RPMI8226 (cell line): ENCODE measurements at regions not wholly inside any gene's neighbourhood (a gene's known extent, or its start where the extent isn't known, plus 50 kb on each side); places are given as distances from the start of the nearest gene placed in this dataset.
"Not testable (repeated sequence)": the region's sequence is repeated elsewhere in the genome, so short reads cannot be mapped to it uniquely, and the experiment has no call there.

Experiments
- DNase-seq: peaks from one replicate; pipeline ENCODE4 v3.0.0-alpha.2; 2015

GRCh38 chr7:56697058-56697457 is 435.2 kb downstream of the ZNF479 start:
- not testable (repeated sequence) for DNase-seq

DNA sequence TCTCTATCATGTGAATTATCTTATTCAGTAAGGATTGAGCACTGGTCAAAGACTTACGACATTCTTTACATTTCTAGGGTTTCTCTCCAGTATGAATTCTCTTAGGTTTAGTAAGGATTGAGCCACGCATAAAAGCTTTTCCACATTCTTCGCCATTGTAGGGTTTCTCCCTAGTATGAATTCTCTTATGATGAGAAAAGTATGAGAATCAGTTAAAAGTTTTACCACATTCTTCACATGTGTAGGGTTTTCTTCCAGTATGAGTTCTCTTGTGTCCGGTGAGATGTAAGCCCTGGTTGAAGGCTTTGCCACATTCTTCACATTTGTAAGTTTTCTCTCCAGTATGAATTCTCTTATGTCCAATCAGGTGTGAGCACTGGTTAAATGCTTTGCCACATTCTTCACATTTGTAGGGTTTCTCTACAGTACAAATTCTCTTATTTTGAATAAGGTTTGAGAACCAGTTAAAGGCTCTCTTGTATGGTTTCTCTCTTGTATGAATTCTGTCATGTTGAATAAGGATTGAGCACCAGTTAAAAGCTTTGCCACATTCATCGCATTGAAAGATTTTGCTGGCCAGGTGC is 445.9 kb downstream of the ZNF479 start:
- no peak for DNase-seq

DNA sequence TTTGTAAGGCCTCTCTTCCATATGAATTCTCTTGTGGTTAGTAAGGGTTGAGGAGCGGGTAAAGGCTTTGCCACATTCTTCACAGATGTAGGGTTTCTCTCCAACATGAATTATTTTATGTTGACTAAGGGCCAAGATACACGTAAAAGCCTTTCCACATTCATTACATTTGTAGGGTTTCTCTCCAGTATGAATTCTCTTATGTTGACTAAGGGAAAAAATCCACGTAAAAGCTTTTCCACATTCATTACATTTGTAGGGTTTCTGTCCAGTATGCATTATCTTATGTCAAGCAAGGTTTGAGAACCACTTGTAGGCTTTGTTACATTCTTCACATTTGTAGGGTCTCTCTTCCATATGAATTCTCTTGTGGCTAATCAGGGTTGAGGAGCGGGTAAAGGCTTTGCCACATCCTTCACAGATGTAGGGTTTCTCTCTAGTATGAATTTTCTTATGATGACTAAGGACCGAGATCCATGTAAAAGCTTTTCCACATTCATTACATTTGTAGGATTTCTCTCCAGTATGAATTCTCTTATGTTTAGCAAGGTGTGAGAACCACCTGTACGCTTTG is 493.0 kb downstream of the ZNF479 start:
- no peak for DNase-seq

DNA sequence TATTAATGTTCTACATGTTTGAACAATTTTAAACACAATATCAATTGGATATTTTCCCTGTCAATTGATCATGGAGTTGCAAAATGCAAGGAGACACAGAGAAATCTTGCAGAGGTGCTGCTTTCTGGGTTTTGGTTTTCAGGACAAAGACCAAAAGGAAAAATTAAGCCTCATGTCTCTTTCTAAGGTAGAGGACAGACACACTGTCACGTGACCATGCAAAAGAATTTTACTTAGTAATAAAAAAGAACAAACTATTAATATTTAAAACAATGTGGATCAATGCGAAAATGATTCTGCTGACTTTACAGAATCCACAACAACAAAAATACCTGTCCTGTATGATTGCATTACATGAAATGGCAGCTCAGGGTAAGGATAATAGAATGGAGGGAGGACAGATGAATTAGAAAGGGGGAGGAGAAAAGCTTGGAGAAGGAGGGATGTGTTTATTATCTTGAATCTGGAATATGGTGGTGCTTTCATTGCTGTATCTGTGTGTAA is 493.7 kb upstream of the NUPR2 start:
- no peak for DNase-seq

DNA sequence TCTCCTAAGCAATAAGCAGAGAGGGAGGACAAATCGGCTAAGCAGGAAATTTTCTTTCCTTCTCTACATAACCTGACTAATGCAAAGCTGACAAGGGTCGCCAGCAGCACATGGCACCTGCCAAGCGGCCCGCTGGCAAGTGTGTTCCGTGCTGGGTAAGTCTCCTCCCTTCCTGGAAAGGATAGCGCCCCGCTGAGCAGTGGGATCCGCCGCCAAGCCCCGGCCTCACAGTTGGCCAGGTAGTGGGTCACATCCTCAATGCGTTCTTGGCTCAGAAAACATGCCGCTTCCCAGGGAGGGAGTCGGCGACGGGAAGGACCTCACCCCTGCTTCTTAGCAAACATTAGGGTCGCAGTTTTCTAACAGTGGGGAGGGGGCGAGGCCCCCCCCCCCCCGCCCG is 488.9 kb upstream of the NUPR2 start:
- no peak for DNase-seq

- DNase-seq = no peak
Observed at GRCh38 chr7:56578612-56579011, 462.4 kb upstream of the NUPR2 start.

DNA sequence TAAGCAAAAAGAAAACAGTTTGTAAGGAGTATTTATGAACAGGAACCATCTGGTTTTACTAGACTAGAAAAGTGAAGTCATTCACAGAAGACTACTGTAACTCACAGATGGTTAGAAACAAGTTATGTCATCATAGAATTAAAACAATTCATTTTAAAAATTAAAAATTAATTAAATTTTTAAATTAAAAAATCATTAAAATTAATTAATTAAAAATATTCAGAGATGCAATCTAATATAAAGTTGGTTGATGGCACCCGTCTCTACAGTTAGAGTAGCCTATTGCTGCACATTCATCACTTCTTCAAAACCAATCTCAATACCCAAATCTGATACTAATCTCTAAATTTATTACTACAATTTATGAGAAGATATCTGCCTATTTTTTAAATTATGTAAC is 454.8 kb upstream of the NUPR2 start:
- DNase-seq = no peak

GRCh38 chr7:56538541-56539429 is 422.6 kb upstream of the NUPR2 start:
- no peak for DNase-seq

DNA sequence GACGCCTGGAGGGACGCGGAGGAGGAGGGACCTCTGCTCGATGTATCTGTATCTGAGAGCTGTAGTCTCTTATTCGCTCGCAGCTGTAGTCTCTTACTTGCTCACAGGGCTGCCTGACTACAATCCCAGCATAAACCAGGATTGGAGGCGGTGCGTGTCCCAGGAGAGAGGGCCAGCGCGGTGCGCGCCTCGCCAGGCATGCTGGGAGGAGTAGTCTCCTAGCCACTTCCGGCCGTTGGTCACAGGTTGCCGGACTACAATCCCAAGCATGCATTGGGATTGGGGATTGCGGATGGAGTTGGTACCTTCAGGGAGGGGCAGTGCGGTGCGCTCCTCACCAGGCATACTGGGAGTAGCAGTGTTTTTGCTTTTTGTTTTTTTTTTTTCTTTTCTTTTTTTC is 421.7 kb upstream of the NUPR2 start:
- DNase-seq = peak; percentile 76

DNA sequence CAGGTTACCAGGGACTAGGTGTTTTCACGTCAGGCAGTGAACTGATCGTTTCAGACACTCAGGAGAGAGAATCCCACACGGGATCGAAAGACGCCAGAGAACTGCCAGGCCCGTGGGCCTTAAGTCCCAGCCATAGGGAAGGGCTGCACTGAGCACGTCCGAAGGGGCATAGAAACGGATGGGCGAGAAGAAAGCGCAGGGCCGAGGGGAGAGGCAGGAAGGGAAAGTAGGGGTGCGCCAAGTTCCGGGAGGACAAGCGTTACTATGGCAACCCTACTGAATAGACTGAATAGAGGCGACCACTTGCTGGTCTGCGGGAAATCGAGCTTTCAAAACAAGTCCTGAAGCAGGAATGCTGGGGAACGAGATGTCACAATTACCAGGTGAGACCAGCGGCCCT is 421.3 kb upstream of the NUPR2 start:
- DNase-seq = peak; percentile 45

DNA sequence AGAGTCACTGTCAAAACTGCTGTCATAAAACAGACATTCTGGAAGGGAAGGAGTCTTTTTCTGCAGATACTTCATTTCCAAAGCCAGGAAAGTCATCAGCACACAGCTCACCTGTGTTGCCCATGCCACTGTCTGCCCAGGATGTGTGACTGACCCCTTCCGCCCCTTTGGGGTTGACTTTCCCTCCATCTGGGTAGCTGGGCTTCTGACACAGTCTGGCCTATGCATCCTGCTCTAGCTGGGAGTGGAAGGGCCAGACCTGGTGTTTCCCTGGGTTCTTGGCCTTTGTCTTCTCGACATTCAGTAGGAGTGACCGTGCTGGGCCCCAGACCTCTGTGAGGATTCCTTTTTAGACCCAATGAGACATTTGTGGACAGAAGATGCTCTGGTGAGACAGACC is 378.9 kb upstream of the NUPR2 start:
- DNase-seq = no peak

DNA sequence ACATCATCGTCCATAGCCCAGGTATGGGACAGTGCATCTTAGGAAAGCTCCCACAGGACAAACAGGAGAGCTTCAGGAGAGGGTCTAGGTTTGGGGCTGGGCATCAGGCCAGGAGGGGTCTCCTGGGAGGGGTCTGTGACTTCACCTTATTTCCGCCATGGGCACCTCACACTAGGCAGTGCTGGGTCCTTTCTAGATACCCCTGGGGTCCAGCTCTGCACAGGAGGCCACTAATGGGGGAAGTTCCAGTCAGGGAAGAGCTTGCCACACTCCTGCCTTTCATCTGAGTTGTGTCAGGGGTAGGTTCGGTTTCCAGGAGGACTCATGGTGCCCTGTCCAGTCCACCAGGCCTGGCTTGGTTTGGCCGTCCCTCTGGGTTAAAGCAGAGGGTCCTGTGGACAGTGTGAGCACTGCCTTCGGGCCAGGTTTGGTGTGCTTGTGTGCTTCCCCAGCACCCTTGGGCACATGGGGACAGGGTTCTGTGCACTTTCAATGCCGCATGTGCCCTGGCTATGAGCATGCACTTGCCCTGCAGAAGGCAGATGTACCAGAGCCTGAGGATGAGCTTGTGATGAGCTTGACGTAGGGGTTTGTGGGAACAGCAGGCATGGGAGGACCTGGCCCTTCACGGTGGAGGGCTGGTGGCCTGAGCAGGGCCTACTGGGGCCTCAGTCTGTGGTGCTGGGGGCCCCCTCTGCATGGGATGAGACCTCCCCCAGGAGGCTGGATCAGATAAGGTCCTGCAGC is 377.7 kb upstream of the NUPR2 start:
- DNase-seq = no peak

DNA sequence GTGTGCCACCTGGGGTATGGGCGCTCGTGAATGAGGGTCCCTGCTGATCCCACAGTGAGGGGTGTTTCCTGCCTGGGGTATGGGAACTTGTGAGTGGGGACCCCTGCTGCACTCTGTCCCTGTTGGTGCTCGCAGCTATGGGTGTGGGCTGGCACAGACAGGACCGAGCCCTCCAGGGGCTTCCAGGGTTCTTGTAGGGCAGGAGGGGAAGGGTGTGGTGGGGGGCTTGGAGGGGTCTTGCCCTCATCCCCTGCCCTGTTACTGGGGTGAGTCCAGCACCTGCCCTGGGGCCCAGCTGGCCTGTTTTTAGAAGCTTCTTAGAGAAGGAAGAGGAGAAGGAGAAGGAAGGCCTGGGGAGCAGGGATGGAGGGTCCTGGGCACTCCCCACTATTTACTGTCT is 377.0 kb upstream of the NUPR2 start:
- no peak for DNase-seq

DNA sequence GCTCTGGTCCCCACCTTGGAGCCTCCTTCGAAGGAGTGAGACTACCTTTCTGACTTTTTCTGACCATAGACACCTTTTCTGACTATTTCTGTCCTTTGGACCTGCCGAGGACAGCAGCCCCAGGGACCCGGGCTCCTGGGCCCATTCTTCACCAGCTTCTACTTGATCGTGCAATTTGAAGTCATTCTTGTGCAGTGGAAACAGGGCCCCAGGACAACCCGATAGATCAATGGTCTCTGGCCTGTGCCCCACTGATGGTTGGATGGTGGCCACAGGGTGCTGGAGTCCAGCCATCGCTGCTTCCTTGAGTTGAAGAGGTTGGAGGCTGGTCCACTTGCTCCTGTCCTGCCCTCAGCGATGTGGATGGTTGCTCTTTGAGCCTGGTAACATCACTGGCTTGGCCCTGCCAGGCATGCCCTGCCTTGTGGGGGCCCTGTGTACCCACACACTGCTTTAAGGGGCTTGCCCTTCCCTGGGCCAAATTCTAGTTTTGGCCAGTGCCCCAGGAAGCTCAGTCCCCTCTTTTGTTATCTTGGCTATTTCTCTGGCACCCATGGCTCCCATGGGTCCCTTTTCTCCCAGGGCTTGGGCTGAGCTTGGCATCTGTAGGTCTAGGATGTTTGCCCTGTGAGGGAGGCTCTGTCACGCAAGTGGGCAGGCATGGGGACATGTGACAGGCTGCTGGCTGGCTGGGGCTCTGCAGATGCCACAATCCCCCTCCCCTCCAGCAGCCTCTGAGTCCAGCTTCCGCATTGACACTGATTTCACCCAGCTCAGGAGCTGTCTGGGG is 375.6 kb upstream of the NUPR2 start:
- DNase-seq = no peak

DNA sequence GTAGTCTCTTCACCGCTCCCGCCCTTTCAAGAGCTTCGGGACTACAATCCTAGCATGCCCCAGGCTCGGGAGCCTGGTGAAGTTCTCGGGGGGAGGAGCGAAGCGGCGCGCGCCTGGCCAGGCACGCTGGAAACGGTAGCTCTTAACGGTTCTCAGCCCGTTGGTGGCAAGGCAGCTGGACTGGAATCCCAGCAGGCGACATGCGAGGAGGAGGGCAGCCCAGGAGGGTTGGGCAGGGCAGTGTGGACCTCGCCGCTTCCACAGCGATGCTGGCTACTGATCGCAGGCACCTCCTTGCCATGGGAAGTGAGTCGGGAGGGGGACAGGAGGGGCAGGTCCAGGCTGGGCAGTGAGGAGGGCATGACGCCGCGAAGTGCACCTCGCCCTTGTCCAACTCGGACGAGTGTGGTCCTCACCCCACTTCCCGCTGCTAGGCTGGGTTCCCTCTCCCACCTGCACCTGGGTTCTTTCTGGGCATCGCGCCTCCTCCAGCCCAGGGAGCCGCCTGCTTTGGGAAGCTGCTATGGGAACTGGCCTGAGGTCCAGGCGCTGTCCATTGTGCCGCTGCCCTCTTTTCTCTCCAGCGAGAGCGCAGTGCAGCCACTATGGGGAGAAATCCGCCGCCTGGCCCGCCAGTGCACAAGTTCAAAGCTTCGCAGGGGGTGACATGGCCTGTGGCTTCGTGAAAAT is 367.8 kb upstream of the NUPR2 start:
- DNase-seq = no peak

DNA sequence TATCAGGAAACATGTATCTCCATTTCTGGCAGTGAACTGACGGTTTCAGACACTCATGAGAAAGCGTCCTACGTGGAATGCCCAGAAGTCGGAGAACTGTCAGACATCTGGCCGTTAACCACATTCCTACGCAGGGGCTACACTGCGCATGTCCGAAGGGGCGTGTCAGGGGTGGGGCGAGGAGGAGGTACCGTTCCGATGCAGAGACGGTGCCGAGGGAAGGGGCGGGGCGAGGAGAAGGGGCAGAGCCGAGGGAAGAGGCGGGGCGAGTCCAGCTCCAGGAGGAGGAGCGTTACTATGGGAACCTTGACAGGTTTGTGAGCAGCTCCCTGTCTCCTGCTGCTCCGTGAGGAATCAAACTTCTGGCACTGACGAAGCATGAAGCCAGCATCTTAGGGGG is 366.9 kb upstream of the NUPR2 start:
- DNase-seq = peak; percentile 57

- DNase-seq = no peak
Observed at GRCh38 chr7:56479748-56480147, 363.5 kb upstream of the NUPR2 start.

GRCh38 chr7:56479136-56479535 is 362.9 kb upstream of the NUPR2 start:
- no peak for DNase-seq

GRCh38 chr7:56474271-56474670 is 358.1 kb upstream of the NUPR2 start:
- no peak for DNase-seq

- DNase-seq = no peak
Observed at GRCh38 chr7:56471811-56472210, 355.6 kb upstream of the NUPR2 start.

- not testable (repeated sequence) for DNase-seq
Observed at GRCh38 chr7:56466607-56467525, 350.6 kb upstream of the NUPR2 start.
